Right ventricle myocardium superior (tissue), 1 donor: ENCODE measurements at regions not wholly inside any gene's neighbourhood (a gene's known extent, or its start where the extent isn't known, plus 50 kb on each side); places are given as distances from the start of the nearest gene placed in this dataset.

ENCODE experiments used
- ATAC-seq: fragments of 200-7000 bp; cut with Tn5 transposase; one replicate; pipeline ENCODE4 v1.9.1; 2020; ENCODE audit warnings: mild to moderate bottlenecking; ENCODE audit not compliant: poor library complexity
- DNase-seq: peaks from one replicate; pipeline ENCODE4 v3.0.0-alpha.2; 2020
- intact Hi-C: fragments of 100-400 bp; cut with DNase I; formaldehyde crosslinking; loops from one replicate; pipeline ENCODE4 v1.11.2; 2022
- donor health status: DM: no; HTN: yes; CAD: no; lungs with severe emphysema.

GRCh38 chr17:72422505-72423285 is 301.9 kb downstream of the SOX9 start:
- ATAC-seq (peak; percentile 86), DNase-seq (peak; percentile 68)
- intact Hi-C loops: no loop called here

GRCh38 chr17:72423286-72423589 is 302.4 kb downstream of the SOX9 start:
- ATAC-seq: no peak
- DNase-seq: no peak
- intact Hi-C loops: no loop called here

GRCh38 chr17:72423718-72424117 is 302.9 kb downstream of the SOX9 start:
- ATAC-seq (no peak), DNase-seq (no peak)
- intact Hi-C loops: no loop called here

GRCh38 chr17:72424505-72425117 is 303.8 kb downstream of the SOX9 start:
- intact Hi-C loops: no loop called here
- no peak for ATAC-seq
- no peak for DNase-seq

GRCh38 chr17:72425133-72425793 is 304.4 kb downstream of the SOX9 start:
- DNase-seq: no peak
- intact Hi-C loops: no loop called here
- ATAC-seq: no peak

GRCh38 chr17:72425794-72426168 is 305.0 kb downstream of the SOX9 start:
- intact Hi-C loops: no loop called here
- DNase-seq: no peak

GRCh38 chr17:72426321-72426720 is 305.5 kb downstream of the SOX9 start:
- intact Hi-C loops: no loop called here
- ATAC-seq (no peak), DNase-seq (no peak)

More at GRCh38 chr17:72425794-72426168, 305.0 kb downstream of the SOX9 start:
- no peak for ATAC-seq

- intact Hi-C loops: no loop called here
- DNase-seq (no peak), ATAC-seq (no peak)
Measured at GRCh38 chr17:72426948-72427760, 306.3 kb downstream of the SOX9 start.

GRCh38 chr17:72427761-72428109 is 306.9 kb downstream of the SOX9 start:
- DNase-seq (no peak), ATAC-seq (no peak)
- intact Hi-C loops: no loop called here

GRCh38 chr17:72429066-72429638 is 308.3 kb downstream of the SOX9 start:
- ATAC-seq (no peak), DNase-seq (no peak)
- intact Hi-C loops: no loop called here

- peak; percentile 27 for ATAC-seq
- no peak for DNase-seq
- intact Hi-C loops: no loop called here
Measured at GRCh38 chr17:72430611-72431432, 310.0 kb downstream of the SOX9 start.

GRCh38 chr17:72432143-72432621 is 311.4 kb downstream of the SOX9 start:
- intact Hi-C loops: no loop called here
- DNase-seq: no peak
- no peak for ATAC-seq

GRCh38 chr17:72432881-72433280 is 312.1 kb downstream of the SOX9 start:
- no peak for DNase-seq
- intact Hi-C loops: no loop called here
- ATAC-seq: no peak

- intact Hi-C loops: no loop called here
- DNase-seq (no peak), ATAC-seq (no peak)
Measured at GRCh38 chr17:72433797-72434196, 313.0 kb downstream of the SOX9 start.

- ATAC-seq: no peak
- DNase-seq: no peak
- intact Hi-C loops: no loop called here
Measured at GRCh38 chr17:72434581-72434980, 313.8 kb downstream of the SOX9 start.

GRCh38 chr17:72434991-72435618 is 314.3 kb downstream of the SOX9 start:
- DNase-seq (no peak), ATAC-seq (no peak)
- intact Hi-C loops: no loop called here

- DNase-seq (no peak), ATAC-seq (no peak)
- intact Hi-C loops: no loop called here
Measured at GRCh38 chr17:72438783-72439182, 318.0 kb downstream of the SOX9 start.
